Panc1 (cell line): ENCODE measurements at regions not wholly inside any gene's neighbourhood (a gene's known extent, or its start where the extent isn't known, plus 50 kb on each side); places are given as distances from the start of the nearest gene placed in this dataset.

ENCODE experiments used
- POLR2AphosphoS5 ChIP-seq: IDR thresholded peaks from 2 replicates; pipeline ENCODE4 v1.6.1; 2012; ENCODE audit warnings: mild to moderate bottlenecking, low read depth, low read length, moderate library complexity
- TCF7L2 ChIP-seq: IDR thresholded peaks from 2 replicates; pipeline ENCODE4 v1.6.1; 2011; ENCODE audit warnings: mild to moderate bottlenecking, low read depth, low read length, inconsistent platforms
- TF ChIP-seq, protein P1 (sequence below): fragments of 450-650 bp; IDR thresholded peaks from 2 replicates; pipeline ENCODE4 v1.5.1; 2017; ENCODE audit warnings: mild to moderate bottlenecking

DNA sequence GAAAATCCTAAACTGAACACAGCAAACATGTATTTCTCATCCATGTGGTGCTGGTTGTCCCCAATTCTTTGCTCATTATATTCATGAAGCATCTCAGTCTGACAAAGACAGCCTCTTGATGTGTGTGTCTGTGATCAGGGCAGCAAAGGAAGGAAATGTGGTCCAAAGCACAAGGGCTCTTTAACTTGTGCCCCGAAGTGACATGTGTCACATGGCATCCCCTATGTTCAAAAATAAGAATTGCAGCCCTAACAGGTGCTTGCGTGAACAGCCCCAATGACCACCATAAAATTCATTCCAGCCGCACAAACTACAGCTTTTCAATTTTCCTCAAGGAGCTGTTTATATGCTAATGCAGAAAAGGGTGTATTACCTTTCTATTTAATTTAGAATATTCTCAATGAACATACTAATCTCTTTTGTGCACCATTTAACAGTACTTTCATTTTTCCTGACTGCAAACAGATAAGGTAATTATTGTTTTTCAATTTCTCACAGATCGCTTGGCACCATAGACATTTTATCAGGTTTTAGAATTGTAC lies 231.9 kb upstream of the CTSO start:
- TF ChIP-seq TCF7L2 = no peak
- TF ChIP-seq, protein P1, sequence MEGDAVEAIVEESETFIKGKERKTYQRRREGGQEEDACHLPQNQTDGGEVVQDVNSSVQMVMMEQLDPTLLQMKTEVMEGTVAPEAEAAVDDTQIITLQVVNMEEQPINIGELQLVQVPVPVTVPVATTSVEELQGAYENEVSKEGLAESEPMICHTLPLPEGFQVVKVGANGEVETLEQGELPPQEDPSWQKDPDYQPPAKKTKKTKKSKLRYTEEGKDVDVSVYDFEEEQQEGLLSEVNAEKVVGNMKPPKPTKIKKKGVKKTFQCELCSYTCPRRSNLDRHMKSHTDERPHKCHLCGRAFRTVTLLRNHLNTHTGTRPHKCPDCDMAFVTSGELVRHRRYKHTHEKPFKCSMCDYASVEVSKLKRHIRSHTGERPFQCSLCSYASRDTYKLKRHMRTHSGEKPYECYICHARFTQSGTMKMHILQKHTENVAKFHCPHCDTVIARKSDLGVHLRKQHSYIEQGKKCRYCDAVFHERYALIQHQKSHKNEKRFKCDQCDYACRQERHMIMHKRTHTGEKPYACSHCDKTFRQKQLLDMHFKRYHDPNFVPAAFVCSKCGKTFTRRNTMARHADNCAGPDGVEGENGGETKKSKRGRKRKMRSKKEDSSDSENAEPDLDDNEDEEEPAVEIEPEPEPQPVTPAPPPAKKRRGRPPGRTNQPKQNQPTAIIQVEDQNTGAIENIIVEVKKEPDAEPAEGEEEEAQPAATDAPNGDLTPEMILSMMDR = no peak
- TF ChIP-seq POLR2AphosphoS5 = no peak
